ENCODE measurements at regions not wholly inside any gene's neighbourhood (a gene's known extent, or its start where the extent isn't known, plus 50 kb on each side); places are given as distances from the start of the nearest gene placed in this dataset.

DNA sequence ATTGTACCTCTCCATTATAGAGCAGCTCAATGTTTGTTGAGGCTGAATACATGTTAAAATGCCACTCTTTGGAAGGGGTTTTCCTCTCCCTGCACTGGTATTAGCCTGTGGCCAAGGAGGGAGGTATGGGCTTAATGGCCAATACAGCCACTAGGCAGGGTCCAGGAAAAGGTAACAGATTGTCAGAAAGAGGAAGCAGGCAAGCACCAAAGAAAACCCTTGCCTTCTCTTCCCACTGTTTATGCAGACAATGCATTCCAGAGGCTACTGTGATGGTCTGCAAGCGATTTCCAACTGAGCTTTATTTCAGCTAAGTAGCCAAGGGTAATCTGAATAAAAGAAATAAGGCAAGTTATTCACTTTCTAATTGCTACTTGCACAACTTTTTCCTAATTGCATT is 95.3 kb upstream of the SLC27A6 start:
- Mint-ChIP-seq H3K36me3 (peaks cover 4% of the 10 kb centered on the region), H3K4me3 (no peak overlapping the region), H3K27me3 (ENCODE audit: low read depth) (no peaks in the 10 kb centered on the region), H3K27ac (no peak overlapping the region), H3K9me3 (peaks cover 10% of the 10 kb centered on the region), H3K4me1 (peaks cover 21% of the 10 kb centered on the region)
- DNase-seq (ENCODE audit: low spot score in 2 of 2, unreplicated experiment in 2 of 2), result no peak
- TF ChIP-seq, protein P1, sequence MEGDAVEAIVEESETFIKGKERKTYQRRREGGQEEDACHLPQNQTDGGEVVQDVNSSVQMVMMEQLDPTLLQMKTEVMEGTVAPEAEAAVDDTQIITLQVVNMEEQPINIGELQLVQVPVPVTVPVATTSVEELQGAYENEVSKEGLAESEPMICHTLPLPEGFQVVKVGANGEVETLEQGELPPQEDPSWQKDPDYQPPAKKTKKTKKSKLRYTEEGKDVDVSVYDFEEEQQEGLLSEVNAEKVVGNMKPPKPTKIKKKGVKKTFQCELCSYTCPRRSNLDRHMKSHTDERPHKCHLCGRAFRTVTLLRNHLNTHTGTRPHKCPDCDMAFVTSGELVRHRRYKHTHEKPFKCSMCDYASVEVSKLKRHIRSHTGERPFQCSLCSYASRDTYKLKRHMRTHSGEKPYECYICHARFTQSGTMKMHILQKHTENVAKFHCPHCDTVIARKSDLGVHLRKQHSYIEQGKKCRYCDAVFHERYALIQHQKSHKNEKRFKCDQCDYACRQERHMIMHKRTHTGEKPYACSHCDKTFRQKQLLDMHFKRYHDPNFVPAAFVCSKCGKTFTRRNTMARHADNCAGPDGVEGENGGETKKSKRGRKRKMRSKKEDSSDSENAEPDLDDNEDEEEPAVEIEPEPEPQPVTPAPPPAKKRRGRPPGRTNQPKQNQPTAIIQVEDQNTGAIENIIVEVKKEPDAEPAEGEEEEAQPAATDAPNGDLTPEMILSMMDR (IDR thresholded peaks at IDR 0.05; ENCODE audit: unreplicated experiment), result no peak

DNA sequence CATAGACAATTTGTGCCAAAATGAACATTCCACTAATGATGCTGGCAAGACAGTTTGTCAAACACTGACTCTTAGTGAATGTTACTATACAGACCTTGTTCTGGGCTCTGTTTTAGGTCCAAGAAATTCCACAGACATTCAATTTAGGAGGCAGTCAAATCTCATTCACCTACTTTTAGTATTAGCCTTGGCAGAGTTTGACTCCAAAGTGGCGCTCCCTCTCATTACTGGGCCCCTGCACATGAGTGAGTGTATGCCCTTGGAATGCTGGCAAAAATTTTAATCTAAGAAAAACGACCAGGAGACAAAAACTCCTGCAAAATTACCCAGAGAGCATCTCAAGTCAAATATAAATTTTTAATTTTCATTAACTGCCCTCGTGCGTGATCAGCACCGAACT is 94.9 kb upstream of the SLC27A6 start:
- Mint-ChIP-seq H3K27me3 (ENCODE audit: low read depth) (no peaks in the 10 kb centered on the region), H3K27ac (no peak overlapping the region)

DNA sequence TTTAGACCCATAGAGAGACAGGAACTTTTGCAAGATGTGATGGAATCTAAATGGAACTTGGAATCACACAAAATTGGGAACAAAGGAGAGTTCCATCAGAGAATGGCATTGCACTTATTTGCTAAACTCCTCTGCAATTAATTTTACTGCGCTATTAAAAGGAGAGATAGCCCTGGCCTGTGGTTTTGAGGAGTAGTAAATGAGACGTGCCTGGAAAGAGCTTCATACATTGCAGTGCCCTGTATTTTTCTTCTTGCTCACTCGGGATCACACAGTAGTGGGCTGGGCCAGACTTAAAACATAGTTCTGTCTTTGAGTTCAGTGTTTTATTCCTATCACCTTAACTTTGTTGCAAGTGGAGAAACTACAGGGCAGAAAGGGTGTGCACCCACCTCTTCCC is 94.4 kb upstream of the SLC27A6 start:
- Mint-ChIP-seq H3K4me3 (no peak overlapping the region), H3K9me3 (peaks cover 10% of the 10 kb centered on the region), H3K36me3 (peaks cover 4% of the 10 kb centered on the region), H3K27me3 (ENCODE audit: low read depth) (no peaks in the 10 kb centered on the region), H3K27ac (no peak overlapping the region), H3K4me1 (peaks cover 21% of the 10 kb centered on the region)
- TF ChIP-seq, protein P1 (IDR thresholded peaks at IDR 0.05; ENCODE audit: unreplicated experiment), result no peak
- no peak for DNase-seq (ENCODE audit: low spot score in 2 of 2, unreplicated experiment in 2 of 2)

More for the DNA sequence above, 94.9 kb upstream of the SLC27A6 start:
- TF ChIP-seq, protein P1 (IDR thresholded peaks at IDR 0.05; ENCODE audit: unreplicated experiment), result no peak
- Mint-ChIP-seq H3K9me3 (peaks cover 10% of the 10 kb centered on the region), H3K4me1 (peaks cover 21% of the 10 kb centered on the region), H3K36me3 (peaks cover 4% of the 10 kb centered on the region), H3K4me3 (no peak overlapping the region)
- DNase-seq (ENCODE audit: low spot score in 2 of 2, unreplicated experiment in 2 of 2), result no peak

DNA sequence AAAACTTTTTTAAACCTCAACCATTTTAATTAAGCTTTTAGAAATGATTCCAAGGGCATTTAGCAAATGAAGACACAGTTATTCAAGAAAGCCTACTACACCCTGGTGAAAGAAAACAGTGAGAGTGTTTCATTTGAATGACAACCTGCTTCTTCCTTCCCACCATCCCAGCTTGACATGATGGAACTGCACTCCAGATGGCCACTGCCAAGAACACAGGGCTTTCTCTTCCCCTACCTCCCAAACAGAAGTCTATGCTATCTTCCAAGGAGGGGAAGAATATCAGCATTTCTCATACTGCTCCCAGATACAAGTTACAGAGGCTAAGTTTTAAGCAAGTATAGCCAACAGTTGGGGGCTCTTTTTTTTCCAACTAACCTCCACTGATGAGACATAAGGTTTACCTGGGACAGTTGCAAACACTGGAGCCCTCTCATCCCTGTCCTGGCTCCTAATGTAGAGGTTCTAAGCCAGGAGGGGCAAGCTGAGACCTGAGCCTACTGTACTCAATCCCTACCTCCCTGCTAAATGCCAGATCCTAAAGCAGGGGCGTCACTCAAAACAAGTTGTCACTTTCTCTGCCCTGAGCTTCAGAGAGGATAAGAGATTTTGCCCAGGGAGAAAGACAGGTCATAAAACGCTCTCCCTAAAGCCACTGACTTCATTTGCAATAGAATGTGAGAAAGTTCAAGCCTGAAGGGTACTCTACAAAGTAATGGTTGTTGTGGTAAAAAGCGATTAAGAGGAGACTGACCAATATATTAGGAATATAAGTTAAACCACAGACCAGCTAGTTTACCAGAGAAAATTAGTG is 88.5 kb upstream of the SLC27A6 start:
- Mint-ChIP-seq H3K27ac (no peak overlapping the region), H3K36me3 (no peaks in the 10 kb centered on the region), H3K9me3 (peaks cover 6% of the 10 kb centered on the region), H3K4me1 (peaks cover 10% of the 10 kb centered on the region), H3K27me3 (ENCODE audit: low read depth) (no peaks in the 10 kb centered on the region), H3K4me3 (no peak overlapping the region)
- TF ChIP-seq, protein P1 (IDR thresholded peaks at IDR 0.05; ENCODE audit: unreplicated experiment), result no peak
- DNase-seq (ENCODE audit: low spot score in 2 of 2, unreplicated experiment in 2 of 2), result no peak

DNA sequence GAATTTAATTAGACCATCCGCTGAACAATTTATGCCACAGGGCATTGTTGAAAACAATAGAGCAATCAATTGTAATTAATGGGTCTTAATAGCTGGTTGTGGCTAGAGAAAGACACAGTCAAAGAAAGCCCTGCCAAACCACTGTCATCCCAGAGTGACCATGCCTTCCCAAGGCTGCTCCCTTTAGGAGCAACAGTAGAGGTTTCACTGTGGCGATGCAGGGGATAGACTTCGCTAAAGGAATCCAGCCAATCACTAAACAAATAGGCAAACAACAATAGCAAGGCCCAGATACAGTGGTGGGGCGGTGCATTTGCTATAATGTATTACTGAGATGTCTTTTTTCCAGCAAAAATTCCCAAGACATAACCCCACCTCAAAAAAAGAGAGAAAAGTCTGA is 87.8 kb upstream of the SLC27A6 start:
- DNase-seq (ENCODE audit: low spot score in 2 of 2, unreplicated experiment in 2 of 2), result no peak
- Mint-ChIP-seq H3K9me3 (peaks cover 6% of the 10 kb centered on the region), H3K27ac (no peak overlapping the region), H3K36me3 (no peaks in the 10 kb centered on the region), H3K4me1 (peaks cover 5% of the 10 kb centered on the region), H3K4me3 (no peak overlapping the region), H3K27me3 (ENCODE audit: low read depth) (no peaks in the 10 kb centered on the region)
- TF ChIP-seq, protein P1 (IDR thresholded peaks at IDR 0.05; ENCODE audit: unreplicated experiment), result no peak
